NB4 (cell line): ENCODE measurements at regions not wholly inside any gene's neighbourhood (a gene's known extent, or its start where the extent isn't known, plus 50 kb on each side); places are given as distances from the start of the nearest gene placed in this dataset.

Source experiments
- DNase-seq: peaks from one replicate; pipeline ENCODE4 v3.0.0; 2010; ENCODE audit warnings: low read depth
- H3K4me3 ChIP-seq: one replicate; pipeline ENCODE4 v1.5.1; 2011; ENCODE audit warnings: mild to moderate bottlenecking, low read depth, low read length, moderate library complexity
- CTCF ChIP-seq: IDR thresholded peaks from one replicate; pipeline ENCODE4 v1.5.1; 2012; ENCODE audit warnings: low read depth, low read length
- MAX ChIP-seq: IDR thresholded peaks from 2 replicates; pipeline ENCODE4 v1.6.1; 2011; ENCODE audit warnings: low read depth, low read length
- MYC ChIP-seq: IDR thresholded peaks from 2 replicates; pipeline ENCODE4 v1.6.1; 2011; ENCODE audit warnings: low read depth, low read length
- POLR2A ChIP-seq: IDR thresholded peaks from 2 replicates; pipeline ENCODE4 v1.6.1; 2011; ENCODE audit warnings: mild to moderate bottlenecking; ENCODE audit not compliant: insufficient read length; ENCODE audit errors: extremely low read depth

GRCh38 chr4:176422511-176422910 lies 102.7 kb downstream of the SPCS3 start:
- no peak for TF ChIP-seq POLR2A
- no peak for TF ChIP-seq MAX
- no peak for TF ChIP-seq MYC
- no peak for TF ChIP-seq CTCF
- H3K4me3 ChIP-seq: no peak overlapping the region
- no peak for DNase-seq

- no peak for DNase-seq
- H3K4me3 ChIP-seq: no peak overlapping the region
- TF ChIP-seq CTCF (no peak), MAX (no peak), POLR2A (no peak), MYC (no peak)
These were observed 105.3 kb downstream of the SPCS3 start for GRCh38 chr4:176425035-176425434.

- no peak for DNase-seq
- H3K4me3 ChIP-seq: no peak overlapping the region
- TF ChIP-seq CTCF: no peak
- no peak for TF ChIP-seq POLR2A
- TF ChIP-seq MAX: no peak
- no peak for TF ChIP-seq MYC
These were observed 113.2 kb downstream of the SPCS3 start for GRCh38 chr4:176432811-176433540.

GRCh38 chr4:176433983-176434382 lies 114.2 kb downstream of the SPCS3 start:
- no peak overlapping the region for H3K4me3 ChIP-seq
- TF ChIP-seq MYC (no peak), CTCF (no peak), MAX (no peak), POLR2A (no peak)
- no peak for DNase-seq

- TF ChIP-seq MAX (no peak), MYC (no peak), POLR2A (no peak), CTCF (no peak)
- no peak for DNase-seq
- H3K4me3 ChIP-seq: no peak overlapping the region
These were observed 116.1 kb downstream of the SPCS3 start for GRCh38 chr4:176435901-176436292.
